Pancreas (tissue), 10 donors: ENCODE measurements at regions not wholly inside any gene's neighbourhood (a gene's known extent, or its start where the extent isn't known, plus 50 kb on each side); places are given as distances from the start of the nearest gene placed in this dataset.

Source experiments
- ATAC-seq, 4 donors: fragments of 200-7000 bp; cut with Tn5 transposase; one replicate each; pipeline versions ENCODE4 v1.8.0 to v1.9.1; 2020; ENCODE audit warnings: mild to moderate bottlenecking in 4 of 4, moderate library complexity in 4 of 4
- DNase-seq, 6 donors: peaks; one replicate each; pipeline ENCODE4 v3.0.0-alpha.2; 2020
- FAIRE-seq: peaks from 2 replicates; lab custom pipeline; 2012; peaks lifted over from hg19 to GRCh38; lab: Jason Lieb, UNC
- H3K27ac ChIP-seq, 4 donors: fragments of 200-600 bp; sonication (generic); 1 replicate in 3 of 4; 2 replicates in 1 of 4; pipeline versions ENCODE4 v1.5.0 to v1.8.0; 2020
- H3K27me3 ChIP-seq, 4 donors: fragments of 200-600 bp; one replicate each; pipeline ENCODE4 v1.8.0; 2021
- H3K36me3 ChIP-seq, 3 donors: fragments of 200-600 bp; sonication (generic) in 1 of 3; one replicate each; pipeline versions ENCODE4 v1.5.0 to v1.8.0; 2020 to 2021
- H3K4me1 ChIP-seq, 3 donors: fragments of 200-600 bp; one replicate each; pipeline ENCODE4 v1.8.0; 2021
- H3K4me3 ChIP-seq, 4 donors: fragments of 200-600 bp; sonication (generic) in 2 of 4; one replicate each; pipeline versions ENCODE4 v1.5.0 to v1.8.0; 2020 to 2021
- H3K9me3 ChIP-seq, 4 donors: fragments of 200-600 bp; one replicate each; pipeline ENCODE4 v1.8.0; 2021
- CTCF ChIP-seq, 4 donors: fragments of 200-600 bp; sonication (generic) in 3 of 4; IDR thresholded peaks; one replicate each; pipeline versions ENCODE4 v1.5.0 to v1.8.0; 2021; ENCODE audit warnings: antibody characterized with exemption in 4 of 4
- WGBS, 2 donors: extraction: QIAGEN DNeasy Blood & Tissue Kit; methylation state at CpG; one replicate each; pipeline ENCODE4 v1.1.7; 2013; 5-methylcytosine and 5-hydroxymethylcytosine counted together
- intact Hi-C, 3 donors: fragments of 100-400 bp; cut with DNase I; formaldehyde crosslinking; loops; one replicate each; pipeline versions ENCODE4 v1.11.1 to v1.14.2; 2022
- donor health status: healthy with polysubstance abuse.
- donor health status: DM: no; HTN: no; CAD: no; lungs with moderate emphysema.
- donor health status: DM: no; HTN: no; CAD: no.
- donor health status: control.
- donor health status: control.
- donor health status: Bipolar disorder and iron deficiency.
- donor health status: DM: yes; HTN: yes; CAD: no.
- donor health status: DM: no; HTN: no; CAD: no.
- donor health status: DM: no; HTN: no; CAD: no.
- donor health status: DM: yes; HTN: yes; CAD: no.

- ATAC-seq (no peak), FAIRE-seq (no peak), DNase-seq (no peak)
- intact Hi-C loops: no loop called here
- no peaks in the 10 kb centered on the region for H3K27me3 ChIP-seq
- H3K9me3 ChIP-seq: no peaks in the 10 kb centered on the region
- H3K4me1 ChIP-seq: no peaks in the 10 kb centered on the region
- no peak overlapping the region for H3K4me3 ChIP-seq
- 93 to 94% methylated on average over 4 of the region's 4 CpGs for WGBS, 2 donors
- no peak for TF ChIP-seq CTCF (IDR thresholded peaks at IDR 0.05)
- no peaks in the 10 kb centered on the region for H3K36me3 ChIP-seq
- H3K27ac ChIP-seq: no peak overlapping the region
These were observed 516.7 kb downstream of the PLPP3 start for GRCh38 chr1:56062625-56063024.

- ATAC-seq: peak in 1 of 4 donors; percentile 49
- H3K4me3 ChIP-seq: no peak overlapping the region
- no peak for DNase-seq
- H3K27me3 ChIP-seq: no peaks in the 10 kb centered on the region
- H3K27ac ChIP-seq: no peak overlapping the region
- H3K9me3 ChIP-seq: no peaks in the 10 kb centered on the region
- no peaks in the 10 kb centered on the region for H3K4me1 ChIP-seq
- intact Hi-C loops: no loop called here
- no peak for FAIRE-seq
- TF ChIP-seq CTCF (IDR thresholded peaks at IDR 0.05): no peak
- H3K36me3 ChIP-seq: no peaks in the 10 kb centered on the region
These were observed 517.5 kb downstream of the PLPP3 start for GRCh38 chr1:56061824-56062223.

- Histone ChIP-seq H3K27ac (no peak overlapping the region), H3K4me1 (no peaks in the 10 kb centered on the region), H3K27me3 (no peaks in the 10 kb centered on the region), H3K9me3 (no peaks in the 10 kb centered on the region), H3K36me3 (no peaks in the 10 kb centered on the region), H3K4me3 (no peak overlapping the region)
- no peak for DNase-seq
- no peak for ATAC-seq
- no peak for TF ChIP-seq CTCF (IDR thresholded peaks at IDR 0.05)
- FAIRE-seq: no peak
- WGBS, 2 donors: 66 to 75% methylated on average over 1 of the region's 1 CpG
- intact Hi-C loops: no loop called here
These were observed 518.5 kb downstream of the PLPP3 start for GRCh38 chr1:56060906-56061305.

GRCh38 chr1:56057466-56058405 is 521.6 kb downstream of the PLPP3 start:
- TF ChIP-seq CTCF (IDR thresholded peaks at IDR 0.05): no peak
- no peak for DNase-seq
- Histone ChIP-seq H3K27ac (no peak overlapping the region), H3K27me3 (no peaks in the 10 kb centered on the region), H3K4me1 (no peaks in the 10 kb centered on the region), H3K9me3 (no peaks in the 10 kb centered on the region), H3K4me3 (no peak overlapping the region), H3K36me3 (no peaks in the 10 kb centered on the region)
- intact Hi-C loops: no loop called here
- WGBS, 2 donors: 79 to 81% methylated on average over 5 of the region's 5 CpGs
- no peak for ATAC-seq
- no peak for FAIRE-seq
